ENCODE measurements at regions not wholly inside any gene's neighbourhood (a gene's known extent, or its start where the extent isn't known, plus 50 kb on each side); places are given as distances from the start of the nearest gene placed in this dataset.
"Not testable (repeated sequence)": the region's sequence is repeated elsewhere in the genome, so short reads cannot be mapped to it uniquely, and the experiment has no call there.

DNA sequence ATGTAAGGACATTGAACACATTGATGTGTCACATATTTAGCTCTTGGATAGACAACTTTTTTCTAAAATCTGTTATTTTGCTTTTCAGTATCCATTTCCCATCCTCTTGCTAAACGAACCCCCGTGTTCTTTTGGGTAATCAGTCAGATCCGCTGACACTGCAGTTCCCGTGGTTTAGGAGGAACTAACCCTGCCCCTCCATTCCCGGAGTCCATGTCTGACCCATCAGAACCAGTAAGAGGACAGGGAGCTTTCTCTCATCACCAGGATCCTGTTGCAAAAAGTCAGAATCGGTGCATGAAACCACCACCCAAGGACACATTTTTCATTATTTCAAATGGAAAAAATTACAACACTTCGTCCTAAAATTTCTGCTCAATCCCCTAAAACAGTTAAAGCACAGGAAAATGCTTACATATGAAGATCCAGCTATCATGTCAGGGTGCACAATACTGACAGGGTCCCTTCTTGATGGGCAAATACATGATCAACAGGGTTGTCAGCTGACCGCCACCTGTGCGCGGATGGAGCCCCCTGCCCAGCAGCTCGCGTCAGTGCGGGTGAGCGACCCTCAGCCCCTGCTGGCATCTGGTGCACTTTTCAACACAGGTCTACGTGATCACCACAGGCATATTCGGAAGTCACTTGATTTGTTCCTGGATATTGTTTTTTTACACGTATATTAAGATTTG, 276.8 kb downstream of the ADGRD1 start:
- no peak for DNase-seq

DNA sequence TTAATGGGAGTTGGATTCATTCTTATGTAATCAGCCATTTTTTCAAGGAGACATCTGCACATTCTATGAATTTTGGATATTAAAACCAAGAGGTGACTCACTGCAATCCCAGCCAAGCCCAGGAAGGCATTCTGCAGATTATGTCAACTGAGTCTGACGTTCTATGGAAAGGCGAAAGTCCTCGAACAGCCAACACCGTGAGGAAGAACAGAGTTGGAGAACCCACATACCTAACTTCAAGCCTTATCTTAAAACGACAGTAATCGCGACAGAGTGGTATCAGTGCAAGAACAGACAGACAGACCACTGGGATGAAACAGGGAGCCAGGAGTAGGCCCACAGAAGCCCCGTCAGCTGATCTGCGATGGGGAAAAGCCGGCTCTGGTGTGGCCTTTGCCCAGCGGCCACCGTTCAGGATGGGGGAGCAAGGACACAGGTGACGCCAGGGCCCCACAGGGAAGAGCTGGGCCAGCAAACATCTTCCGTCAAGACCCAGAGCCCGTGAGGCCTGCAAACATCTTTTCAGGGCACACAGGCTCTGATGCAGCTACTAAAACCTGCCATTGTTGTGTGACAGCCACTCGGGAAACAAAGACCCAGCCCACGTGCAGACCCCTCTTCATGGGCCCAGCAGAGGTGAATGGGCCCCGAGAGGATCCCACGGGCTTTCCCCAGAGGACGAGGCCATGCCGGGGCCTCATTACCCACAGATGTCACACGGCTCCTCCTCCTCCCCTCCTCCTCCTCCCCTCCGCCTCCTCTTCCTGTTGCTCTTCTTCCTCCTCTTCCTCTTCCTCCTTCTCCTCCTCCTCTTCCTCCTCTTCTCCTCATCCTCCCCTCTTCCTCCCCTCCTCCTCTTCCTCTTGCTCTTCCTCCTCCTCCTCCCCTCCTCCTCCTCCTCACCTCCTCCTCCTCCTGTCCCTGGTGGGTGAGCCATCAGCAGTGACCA, 277.6 kb downstream of the ADGRD1 start:
- no peak for DNase-seq

- DNase-seq = no peak
Observed at GRCh38 chr12:131232036-131232435, 278.3 kb downstream of the ADGRD1 start.

DNA sequence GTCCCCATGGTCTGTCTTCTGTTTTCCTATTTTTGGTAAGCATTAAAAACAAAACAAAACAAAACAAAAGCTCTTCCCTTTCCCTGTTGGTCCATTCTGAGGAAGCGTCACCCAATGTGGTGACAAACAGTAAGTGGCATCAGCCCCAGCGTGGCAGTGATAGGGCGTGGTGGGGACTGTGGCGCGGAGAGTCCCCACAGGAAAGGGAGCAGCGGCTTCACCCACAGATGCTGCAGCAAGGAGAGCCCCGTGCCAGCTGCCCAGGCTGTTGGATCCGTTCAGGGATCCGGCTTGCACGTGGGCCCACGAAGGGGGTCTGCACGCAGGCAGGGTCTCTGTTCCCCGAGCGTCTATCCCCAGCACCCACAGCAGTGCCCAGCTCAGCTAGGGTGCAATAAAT, 279.2 kb downstream of the ADGRD1 start:
- DNase-seq = not testable (repeated sequence)

DNA sequence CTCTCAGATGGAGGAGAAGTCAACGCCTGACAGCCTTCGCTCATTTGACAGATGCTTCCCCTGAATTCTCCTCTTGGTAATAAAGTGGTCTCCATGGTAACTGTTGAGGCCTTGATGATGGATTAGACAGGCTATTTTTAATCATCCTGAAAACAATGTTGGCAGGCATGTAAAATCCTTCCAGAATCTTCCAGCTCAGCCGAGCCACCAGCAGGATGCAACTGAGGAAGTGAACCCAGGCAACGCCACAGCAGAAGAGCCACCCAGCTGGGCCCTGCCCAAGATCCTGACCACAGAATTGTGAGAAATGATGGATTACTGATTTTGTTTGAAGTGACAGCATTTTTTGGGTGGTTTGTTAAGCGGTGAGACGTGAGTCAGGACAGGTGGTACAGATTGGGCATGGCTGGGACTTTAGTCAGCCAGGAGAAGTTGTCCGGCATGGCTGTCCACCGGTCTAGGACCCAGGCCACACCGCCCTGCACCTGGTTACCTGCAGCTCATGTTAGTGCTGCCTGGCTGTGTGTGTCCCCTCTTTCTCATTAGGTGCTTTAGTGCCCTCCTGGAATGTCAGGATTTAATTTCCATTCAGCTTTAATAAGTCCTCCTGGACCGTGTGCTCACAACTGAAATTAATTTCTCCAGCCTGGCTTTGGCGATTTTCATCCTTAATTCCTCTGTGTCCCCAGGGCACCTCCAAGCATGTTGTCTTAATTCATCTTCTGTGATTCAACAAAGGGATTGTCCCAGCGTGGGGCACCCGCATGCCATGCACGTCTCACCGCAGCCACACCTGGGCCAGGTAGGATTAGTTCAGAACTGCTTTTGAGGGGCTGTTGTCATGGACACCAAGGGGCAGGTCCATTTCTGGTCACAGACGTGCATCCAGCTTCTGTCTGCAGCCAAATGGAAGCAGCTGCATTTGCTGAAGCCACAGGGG, 280.4 kb downstream of the ADGRD1 start:
- DNase-seq = not testable (repeated sequence)

DNA sequence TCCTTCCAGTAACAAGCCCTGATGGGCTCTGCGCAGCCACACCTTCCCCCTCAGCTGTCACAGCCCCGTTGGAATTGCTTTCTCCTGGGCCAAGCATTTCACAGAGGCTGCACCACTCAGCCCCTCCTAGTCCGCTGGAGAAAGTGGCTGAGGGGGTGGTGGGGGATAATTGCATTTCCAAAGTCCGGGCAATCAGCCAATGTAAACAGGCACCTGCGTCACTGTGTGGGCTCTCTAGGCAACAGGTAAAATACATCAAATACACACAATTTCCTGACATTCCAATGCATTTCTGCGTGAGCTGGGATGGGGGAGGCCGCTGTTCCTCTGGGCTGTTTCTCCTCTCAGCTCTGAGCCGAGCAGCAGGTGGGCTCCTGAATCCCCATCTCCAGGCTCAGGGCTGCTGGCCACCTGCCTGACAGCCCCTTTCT, 281.1 kb downstream of the ADGRD1 start:
- DNase-seq = not testable (repeated sequence)

- DNase-seq = no peak
Observed at GRCh38 chr12:131235871-131236271, 282.2 kb downstream of the ADGRD1 start.

DNA sequence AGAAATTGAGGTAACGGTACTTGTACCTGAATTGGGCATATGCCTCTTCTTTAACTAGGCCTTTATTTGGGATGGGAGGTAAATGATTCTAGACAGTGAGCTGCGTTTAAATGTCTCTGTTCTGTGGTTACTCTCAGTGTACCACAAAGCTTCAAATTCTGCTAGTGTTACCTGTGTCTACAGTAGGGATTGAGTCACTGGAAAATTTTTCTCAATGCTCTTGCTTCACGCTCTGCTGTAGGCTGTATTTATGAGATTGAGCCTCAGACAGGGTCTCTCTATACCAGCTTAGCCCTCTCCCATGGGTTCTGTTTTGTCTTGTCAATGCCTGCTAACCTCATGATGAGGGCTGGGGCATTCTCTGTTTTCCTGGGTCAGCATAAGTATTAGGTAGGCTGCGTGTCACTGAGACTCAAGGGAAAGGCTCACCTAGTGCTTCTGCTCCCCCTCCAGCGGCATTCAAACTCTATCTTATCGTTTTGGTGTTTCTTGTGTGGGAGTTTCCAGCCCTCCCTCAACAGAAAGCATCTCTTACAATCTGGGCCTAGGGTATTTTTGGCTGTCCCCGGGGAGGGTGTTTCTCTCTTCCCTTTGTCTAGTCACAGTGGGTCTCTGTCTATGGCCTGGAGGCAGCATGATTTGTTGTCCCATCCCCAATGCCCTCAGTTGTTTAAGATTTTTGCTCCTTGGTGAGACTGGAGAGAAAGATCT, 285.8 kb downstream of the ADGRD1 start:
- no peak for DNase-seq

GRCh38 chr12:131241517-131241916, 287.8 kb downstream of the ADGRD1 start:
- no peak for DNase-seq

GRCh38 chr12:131242741-131243496, 289.2 kb downstream of the ADGRD1 start:
- peak in 1 of 2 donors; percentile 13 for DNase-seq

DNA sequence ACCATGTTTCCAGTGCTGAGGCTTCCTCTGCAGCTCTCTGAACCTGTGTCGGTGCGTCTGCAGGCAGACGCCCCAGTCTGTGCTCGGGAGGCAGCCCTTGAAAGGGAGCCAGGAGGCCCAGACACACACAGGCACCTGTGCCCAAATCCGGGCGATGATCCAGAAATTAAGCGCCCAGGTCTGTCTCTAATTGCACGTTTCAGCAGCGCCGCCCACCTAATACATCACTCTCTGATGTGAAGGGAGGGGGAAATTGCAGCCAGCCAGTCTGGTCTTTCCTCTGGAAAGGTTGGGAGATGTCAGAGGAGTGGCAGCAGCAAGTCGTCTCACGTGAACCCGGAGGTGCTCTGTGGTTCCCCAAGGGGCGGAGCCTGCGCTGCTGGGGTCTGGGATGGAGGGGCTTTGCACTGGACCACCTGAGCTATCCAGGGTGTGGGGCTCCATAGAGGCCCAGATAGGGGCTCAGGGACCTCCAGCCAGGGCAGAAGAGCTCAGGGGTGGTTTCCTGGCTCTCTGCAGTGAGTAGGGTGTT, 290.5 kb downstream of the ADGRD1 start:
- DNase-seq = not testable (repeated sequence)

- not testable (repeated sequence) for DNase-seq
Observed at GRCh38 chr12:131245161-131245560, 291.5 kb downstream of the ADGRD1 start.

DNA sequence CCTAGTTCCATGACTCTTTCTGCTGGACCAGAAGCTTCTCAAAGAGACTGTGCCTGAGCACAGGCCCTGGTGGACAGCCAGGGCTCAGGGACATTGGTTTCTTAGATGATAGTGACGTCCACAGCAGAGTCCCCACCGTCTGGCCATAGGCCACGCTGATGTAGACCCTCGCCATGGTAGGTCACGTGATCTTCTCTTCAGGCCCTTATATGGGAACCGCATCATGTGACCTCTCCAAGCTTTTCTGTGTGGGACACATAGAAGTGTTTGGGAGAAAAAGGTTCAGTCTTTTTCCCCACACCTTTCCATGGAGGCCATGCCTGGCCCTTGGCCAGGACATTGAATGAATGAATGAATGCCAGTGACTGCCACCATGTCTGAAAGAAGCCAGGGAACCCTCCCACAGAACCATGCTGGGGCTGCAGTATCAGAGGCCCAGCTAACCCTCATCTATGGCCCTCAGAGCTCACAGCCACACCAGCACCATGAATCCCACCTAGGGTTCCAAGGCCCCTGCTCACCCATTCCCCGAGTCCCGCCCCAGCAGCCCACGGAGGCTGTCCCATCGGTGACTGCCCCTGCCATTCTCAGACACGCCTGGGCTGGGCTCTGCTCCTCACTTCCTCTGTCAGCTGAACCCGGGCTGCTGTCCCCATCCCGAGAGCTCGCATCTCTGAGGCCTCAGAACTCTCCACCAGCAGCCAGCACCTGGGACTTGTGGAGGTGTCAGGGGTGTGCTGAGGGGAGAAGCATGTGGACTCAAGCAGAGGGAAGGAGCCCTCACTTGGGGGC, 292.1 kb downstream of the ADGRD1 start:
- no peak for DNase-seq

- DNase-seq = not testable (repeated sequence)
Observed at GRCh38 chr12:131247026-131247725, 293.5 kb downstream of the ADGRD1 start.

- not testable (repeated sequence) for DNase-seq
Observed at GRCh38 chr12:131247875-131248274, 294.2 kb downstream of the ADGRD1 start.

- no peak for DNase-seq
Observed at GRCh38 chr12:131249246-131250027, 295.7 kb downstream of the ADGRD1 start.

GRCh38 chr12:131250028-131250950, 296.6 kb downstream of the ADGRD1 start:
- no peak for DNase-seq

- no peak for DNase-seq
Observed at GRCh38 chr12:131250951-131251315, 297.2 kb downstream of the ADGRD1 start.

Data from CD4-positive, alpha-beta T cell treated with Interferon alpha-2 for 1 hour (primary cell).